Adrenal gland (tissue), 5 donors: ENCODE measurements at regions not wholly inside any gene's neighbourhood (a gene's known extent, or its start where the extent isn't known, plus 50 kb on each side); places are given as distances from the start of the nearest gene placed in this dataset.

ENCODE experiments used
- POLR2A ChIP-seq, 2 donors: fragments of 450-650 bp; IDR thresholded peaks; one replicate each; pipeline ENCODE4 v1.6.1; 2017; ENCODE audit warnings: antibody characterized with exemption in 2 of 2, mild to moderate bottlenecking in 2 of 2, moderate library complexity in 1 of 2
- TF ChIP-seq, protein P1 (sequence below), 6 experiments: fragments of 450-650 bp in 4 of 6; fragments of 200-600 bp in 2 of 6; sonication (generic) in 1 of 6; IDR thresholded peaks; 1 replicate in 5 of 6; 2 replicates in 1 of 6; pipeline versions ENCODE4 v1.5.1 to v1.8.0; 2016 to 2021; ENCODE audit warnings: antibody characterized with exemption in 6 of 6, mild to moderate bottlenecking in 2 of 6, moderate library complexity in 1 of 6
- donor health status: DM: no; HTN: no; CAD: no.

DNA sequence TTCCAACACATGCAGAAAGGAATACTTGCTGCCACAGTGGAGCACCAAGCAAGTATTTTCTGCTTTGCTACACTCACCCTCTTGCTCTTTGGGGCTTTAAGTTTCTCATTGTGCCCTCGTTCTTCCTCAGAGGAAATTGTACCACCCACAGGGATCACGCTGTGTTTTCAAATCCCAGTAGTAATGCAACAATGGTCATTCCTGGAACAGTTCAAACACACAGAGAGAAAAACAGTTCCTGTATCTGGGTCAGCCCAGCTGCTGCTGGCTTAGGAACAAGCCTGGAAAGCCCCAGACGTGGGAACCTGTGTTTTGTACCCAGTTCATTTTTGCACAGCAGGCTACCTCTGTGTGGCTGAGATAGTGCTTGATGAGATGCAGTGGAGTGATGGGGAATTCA is 907.8 kb downstream of the STPG2 start:
- no peak for TF ChIP-seq POLR2A (IDR thresholded peaks at IDR 0.05)
- TF ChIP-seq, protein P1, sequence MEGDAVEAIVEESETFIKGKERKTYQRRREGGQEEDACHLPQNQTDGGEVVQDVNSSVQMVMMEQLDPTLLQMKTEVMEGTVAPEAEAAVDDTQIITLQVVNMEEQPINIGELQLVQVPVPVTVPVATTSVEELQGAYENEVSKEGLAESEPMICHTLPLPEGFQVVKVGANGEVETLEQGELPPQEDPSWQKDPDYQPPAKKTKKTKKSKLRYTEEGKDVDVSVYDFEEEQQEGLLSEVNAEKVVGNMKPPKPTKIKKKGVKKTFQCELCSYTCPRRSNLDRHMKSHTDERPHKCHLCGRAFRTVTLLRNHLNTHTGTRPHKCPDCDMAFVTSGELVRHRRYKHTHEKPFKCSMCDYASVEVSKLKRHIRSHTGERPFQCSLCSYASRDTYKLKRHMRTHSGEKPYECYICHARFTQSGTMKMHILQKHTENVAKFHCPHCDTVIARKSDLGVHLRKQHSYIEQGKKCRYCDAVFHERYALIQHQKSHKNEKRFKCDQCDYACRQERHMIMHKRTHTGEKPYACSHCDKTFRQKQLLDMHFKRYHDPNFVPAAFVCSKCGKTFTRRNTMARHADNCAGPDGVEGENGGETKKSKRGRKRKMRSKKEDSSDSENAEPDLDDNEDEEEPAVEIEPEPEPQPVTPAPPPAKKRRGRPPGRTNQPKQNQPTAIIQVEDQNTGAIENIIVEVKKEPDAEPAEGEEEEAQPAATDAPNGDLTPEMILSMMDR (IDR thresholded peaks at IDR 0.05) = no peak
